ENCODE measurements at regions not wholly inside any gene's neighbourhood (a gene's known extent, or its start where the extent isn't known, plus 50 kb on each side); places are given as distances from the start of the nearest gene placed in this dataset.

- no peak for TF ChIP-seq CTCF (IDR thresholded peaks at IDR 0.05)
- no peak for TF ChIP-seq POLR2AphosphoS5 (IDR thresholded peaks at IDR 0.05)
- no peak for TF ChIP-seq POLR2A (IDR thresholded peaks at IDR 0.05)
Measured at GRCh38 chr3:55264919-55265318, 222.2 kb downstream of the WNT5A start.
